ENCODE measurements at regions not wholly inside any gene's neighbourhood (a gene's known extent, or its start where the extent isn't known, plus 50 kb on each side); places are given as distances from the start of the nearest gene placed in this dataset.
"Not testable (repeated sequence)": the region's sequence is repeated elsewhere in the genome, so short reads cannot be mapped to it uniquely, and the experiment has no call there.

DNA sequence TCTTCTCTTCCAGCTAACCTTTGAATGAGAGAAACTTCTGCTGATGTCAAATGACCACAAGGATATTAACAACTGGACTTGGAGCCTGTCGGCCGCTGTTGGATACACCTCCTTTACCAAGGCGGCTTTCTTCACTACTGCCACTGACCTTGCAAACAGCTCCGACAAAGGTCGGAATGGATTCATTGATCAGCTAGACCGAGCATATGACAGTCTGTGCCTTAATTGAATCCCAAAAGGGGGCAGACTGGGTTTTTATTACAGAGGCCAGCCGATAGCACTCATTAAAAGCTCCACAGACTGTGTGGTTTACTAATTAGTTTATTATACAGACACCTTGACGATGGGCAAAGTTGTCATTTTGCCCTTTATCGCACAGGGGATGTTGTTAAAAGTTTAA, 394.5 kb downstream of the RERGL start:
- no peak for DNase-seq

DNA sequence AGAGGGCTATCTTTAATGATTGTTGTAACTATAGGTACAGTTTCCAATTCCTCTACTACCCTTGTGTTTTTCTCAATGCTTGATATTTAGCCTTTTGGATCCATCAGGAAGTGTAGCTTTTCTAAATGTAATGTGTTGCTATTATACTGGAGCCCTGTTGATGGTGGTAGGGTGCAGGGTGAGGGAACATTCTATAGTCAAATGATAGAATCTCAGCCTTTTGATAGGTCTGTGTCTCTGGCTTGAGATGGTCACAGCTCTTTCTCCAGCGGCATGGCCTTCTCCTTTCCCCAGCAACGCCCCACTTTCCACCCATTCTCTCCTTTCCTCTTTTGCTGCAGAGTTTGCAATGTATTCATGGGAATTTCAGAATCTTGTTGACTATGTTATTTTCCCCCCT, 398.6 kb downstream of the RERGL start:
- no peak for DNase-seq

- no peak for DNase-seq
Observed at GRCh38 chr12:17680220-17680619, 409.8 kb downstream of the RERGL start.

DNA sequence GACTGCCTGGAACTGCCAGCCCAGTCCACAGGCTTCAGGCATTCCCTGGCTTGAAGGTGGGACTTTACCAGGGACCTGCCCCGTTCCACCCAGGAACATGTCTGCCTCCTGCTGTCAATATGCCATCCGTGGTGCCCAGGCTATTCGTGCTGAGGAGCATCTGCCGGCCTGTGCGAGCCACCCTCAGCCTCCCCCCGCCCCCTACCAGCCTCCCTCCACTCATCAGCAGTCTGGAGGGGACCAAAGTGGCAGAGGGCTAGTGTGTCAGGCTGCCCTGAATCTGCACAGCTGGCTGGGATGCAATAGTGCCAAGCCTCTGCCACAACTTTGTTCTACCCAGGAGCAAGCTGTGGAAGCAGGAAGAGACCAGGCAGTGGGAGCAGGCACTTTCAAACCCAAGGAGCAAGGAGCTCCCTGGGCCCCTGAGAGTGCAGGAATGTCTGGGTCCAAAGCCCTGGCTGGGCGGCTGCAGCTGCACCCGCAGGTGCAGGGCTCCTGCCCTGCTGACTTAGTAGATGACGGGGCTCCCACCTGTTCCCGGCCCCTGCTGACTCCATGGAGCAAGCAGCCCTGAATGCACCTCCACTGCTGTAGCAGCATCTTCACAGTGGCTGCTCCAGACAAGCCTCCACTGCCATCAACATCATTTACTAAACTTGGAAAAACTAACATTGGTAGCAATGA, 423.2 kb downstream of the RERGL start:
- DNase-seq = no peak

- no peak for DNase-seq
Observed at GRCh38 chr12:17665839-17666238, 424.2 kb downstream of the RERGL start.

- DNase-seq = no peak
Observed at GRCh38 chr12:17661250-17661649, 428.7 kb downstream of the RERGL start.

- no peak for DNase-seq
Observed at GRCh38 chr12:17652436-17652835, 437.6 kb downstream of the RERGL start.

- DNase-seq = no peak
Observed at GRCh38 chr12:17642340-17642650, 447.7 kb downstream of the RERGL start.

- DNase-seq = no peak
Observed at GRCh38 chr12:17640615-17641014, 449.4 kb downstream of the RERGL start.

GRCh38 chr12:17618831-17619230, 471.2 kb downstream of the RERGL start:
- DNase-seq = no peak

DNA sequence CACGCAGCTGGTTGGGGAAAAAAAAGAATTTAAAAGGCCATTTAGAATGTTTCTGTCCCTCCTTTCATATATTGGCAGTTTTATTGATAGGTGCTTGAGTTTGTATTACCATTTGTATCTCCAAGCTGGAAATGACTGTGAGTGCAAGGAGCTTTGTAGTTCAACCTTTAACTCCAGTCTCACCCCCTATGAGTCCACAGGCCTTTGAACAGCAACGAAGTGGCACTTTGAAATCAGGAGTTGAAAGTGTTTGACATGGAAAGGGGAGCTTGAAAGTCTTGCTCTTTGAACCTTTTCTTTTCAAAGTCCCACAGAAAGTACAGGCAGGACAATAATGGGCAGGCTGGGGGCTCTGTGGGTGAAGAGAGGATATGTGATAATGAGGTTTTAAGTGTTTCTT, 480.3 kb downstream of the RERGL start:
- DNase-seq = no peak

- no peak for DNase-seq
Observed at GRCh38 chr12:17609153-17609552, 480.8 kb downstream of the RERGL start.

GRCh38 chr12:17595111-17595510, 494.9 kb downstream of the RERGL start:
- no peak for DNase-seq

DNA sequence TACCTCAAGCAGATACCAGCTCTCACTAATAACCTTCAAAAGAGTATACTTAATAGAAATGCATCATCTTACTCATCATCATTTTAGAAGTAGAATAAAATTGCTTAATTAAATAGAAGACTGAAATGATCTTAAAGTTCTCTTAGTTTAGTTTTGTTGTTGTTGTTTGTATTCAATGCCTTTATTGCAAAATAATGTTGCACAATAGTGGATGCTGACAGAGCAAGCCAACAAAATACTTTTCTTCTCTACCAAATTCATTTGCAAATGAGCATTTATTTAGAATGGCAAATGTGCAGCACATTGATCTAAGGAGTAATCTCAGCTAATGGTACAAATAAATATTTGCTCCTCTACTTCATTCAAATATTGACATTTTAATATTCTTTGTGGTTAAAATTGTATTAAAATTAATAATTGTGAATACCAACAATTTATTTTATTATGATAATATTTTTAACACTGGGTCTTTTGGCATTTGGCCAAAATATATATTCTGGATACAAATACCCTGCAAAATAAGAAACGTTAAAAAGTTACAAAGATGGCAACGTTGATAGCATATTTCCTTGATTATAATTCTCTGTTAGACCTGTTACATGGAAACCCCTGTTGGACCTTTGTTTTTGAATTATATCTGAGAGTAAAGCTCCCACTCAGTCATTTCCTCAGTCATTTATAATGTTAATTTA, 496.1 kb downstream of the RERGL start:
- no peak for DNase-seq

GRCh38 chr12:17592472-17592871, 497.5 kb downstream of the RERGL start:
- no peak for DNase-seq

DNA sequence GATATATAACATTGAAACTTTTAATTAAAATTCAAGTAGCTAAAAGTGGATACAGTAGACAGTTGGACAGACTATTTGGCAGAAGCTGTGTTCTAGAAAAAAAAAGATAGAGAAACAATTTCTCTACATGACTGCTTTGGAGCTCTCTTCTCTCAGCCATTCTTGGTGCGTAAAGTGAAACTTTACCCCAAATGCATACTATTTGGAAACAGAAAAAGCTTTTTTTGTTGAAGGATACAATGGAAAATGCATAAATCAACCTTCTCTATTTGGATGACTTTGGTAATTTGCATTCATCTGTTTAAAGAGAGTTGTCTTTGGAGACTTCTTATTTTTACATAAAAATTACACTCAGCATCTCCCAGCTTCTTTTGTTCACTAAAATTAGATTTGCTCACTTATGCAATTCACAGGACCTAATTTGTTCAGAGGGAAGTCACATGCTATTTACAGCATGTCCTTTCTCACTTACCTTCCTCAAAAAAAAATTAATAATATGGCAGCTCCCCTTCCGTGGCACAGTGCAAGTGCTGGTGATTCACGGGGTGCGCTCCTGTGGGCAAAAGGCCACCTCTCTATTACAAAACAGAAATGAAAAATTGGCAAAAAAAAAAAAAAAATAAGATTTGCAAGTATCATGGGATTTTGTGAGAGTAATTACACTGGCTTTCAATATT, 498.9 kb downstream of the RERGL start:
- DNase-seq = no peak

- no peak for DNase-seq
Observed at GRCh38 chr12:17588968-17589367, 501.0 kb downstream of the RERGL start.

DNA sequence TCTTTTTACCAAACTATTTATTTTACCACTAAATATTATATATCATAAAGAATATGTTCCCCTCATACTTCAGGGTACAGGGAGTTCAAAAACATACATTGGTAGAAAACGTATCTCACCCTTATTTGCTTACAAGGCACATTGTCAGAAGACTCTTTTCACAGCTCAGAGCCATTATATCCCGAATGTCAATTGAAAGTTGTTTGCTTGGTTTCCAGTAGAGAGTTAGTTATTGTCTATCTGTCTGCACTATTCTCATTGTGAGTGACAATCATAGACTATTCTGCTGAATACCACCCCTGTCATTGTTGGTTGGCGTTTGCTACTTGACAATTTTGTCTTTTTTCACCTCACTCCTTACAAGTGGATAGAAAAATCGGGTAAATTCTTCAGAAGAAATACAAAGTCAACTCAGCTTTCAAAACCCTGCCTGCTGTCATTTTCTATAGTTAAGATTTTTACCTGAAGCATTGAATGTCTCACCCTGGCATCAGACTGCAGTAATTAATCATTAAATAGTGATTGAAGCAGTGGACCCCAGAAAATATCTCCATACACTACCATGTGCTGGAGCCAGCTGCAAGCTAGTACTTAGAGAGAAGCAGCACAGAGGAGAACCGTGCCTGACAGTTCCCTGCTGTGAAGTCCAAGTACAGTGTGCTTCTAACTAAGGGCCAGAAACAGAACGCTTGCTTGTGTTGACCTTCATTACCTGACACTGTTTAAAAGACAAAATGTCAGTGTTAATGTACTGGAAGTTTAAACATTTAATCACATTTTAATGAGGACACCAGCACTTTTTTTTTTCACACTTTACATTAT, 510.6 kb downstream of the RERGL start:
- no peak for DNase-seq

DNA sequence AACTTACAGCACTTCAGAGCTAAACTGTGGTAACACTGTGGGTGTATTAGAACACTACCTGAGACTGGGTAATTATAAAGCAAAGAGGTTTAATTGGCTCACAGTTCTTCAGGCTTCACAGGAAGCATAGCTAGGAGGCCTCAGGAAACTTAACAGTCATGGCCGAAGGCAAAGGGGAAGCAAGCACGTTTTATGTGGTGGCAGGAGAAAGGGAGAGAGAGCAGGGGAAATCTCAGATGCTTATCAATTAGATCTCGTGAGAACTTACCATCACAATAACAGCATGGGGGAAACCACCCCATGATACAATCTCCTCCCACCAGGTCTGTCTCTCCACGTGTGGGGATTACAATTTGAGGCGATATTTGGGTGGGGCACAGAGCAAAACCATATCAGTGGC, 512.6 kb downstream of the RERGL start:
- no peak for DNase-seq

DNA sequence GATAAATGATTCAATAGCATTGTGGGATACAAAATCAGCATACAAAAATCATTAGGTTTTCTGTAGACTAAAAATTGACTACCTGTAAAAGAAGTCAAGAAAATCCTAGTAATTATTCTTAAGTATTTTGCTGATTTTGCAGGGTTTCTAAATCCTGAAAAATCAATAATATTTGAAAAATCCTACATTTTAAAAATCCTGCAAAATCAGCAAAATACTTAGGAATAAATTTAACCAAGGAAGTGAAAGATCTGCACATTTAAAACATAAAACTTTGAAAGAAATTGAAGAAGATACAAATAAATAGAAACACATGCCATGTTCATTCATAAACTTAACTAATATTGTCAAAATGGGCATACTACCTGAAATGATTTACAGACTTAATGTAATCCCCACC, 517.7 kb downstream of the RERGL start:
- DNase-seq = no peak

DNA sequence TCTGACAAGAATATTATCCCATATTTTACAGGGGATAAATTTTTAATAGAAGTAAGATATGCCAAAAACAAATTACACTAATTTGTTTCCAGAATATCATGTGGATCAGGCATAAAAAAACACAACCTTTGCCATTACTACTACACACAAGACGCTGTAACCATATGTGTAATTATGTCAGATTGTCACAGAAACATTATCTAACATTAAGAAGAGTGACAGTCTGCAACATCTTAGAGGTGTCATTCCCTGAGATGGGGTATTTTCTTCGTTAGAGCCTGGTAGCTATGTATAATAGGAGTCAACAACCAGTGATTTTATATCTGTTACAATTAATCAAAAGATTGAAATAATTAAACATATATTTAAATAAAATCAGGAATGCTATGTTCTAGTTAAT, 518.9 kb downstream of the RERGL start:
- DNase-seq = no peak

GRCh38 chr12:17564630-17565029, 525.4 kb downstream of the RERGL start:
- not testable (repeated sequence) for DNase-seq

DNA sequence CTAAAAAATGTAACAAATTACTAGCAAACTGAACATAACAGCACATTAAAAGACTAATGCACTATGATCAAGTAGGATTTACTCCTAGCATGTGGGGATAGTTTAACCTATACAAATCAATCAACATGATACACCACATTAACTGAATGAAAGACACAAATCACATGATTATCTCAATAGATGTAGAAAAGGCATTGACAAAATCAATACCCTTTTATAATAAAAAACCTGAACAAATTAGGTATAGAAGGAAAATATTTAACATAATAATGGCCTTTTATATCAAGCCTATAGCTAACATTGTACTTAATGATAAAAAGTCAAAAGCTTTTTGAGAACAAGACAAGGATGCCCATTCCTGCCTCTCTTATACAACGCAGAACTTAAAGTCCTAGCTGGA, 540.0 kb downstream of the RERGL start:
- DNase-seq = no peak

All from occipital lobe (tissue), 1 donor.